HG03442 (cell line): ENCODE measurements at regions not wholly inside any gene's neighbourhood (a gene's known extent, or its start where the extent isn't known, plus 50 kb on each side); places are given as distances from the start of the nearest gene placed in this dataset.

Experiments
- ATAC-seq: cut with Tn5 transposase; IDR thresholded peaks from one replicate; pipeline ENCODE4 v1.9.1; 2021; ENCODE audit warnings: mild to moderate bottlenecking, moderate library complexity; ENCODE audit not compliant: unreplicated experiment

DNA sequence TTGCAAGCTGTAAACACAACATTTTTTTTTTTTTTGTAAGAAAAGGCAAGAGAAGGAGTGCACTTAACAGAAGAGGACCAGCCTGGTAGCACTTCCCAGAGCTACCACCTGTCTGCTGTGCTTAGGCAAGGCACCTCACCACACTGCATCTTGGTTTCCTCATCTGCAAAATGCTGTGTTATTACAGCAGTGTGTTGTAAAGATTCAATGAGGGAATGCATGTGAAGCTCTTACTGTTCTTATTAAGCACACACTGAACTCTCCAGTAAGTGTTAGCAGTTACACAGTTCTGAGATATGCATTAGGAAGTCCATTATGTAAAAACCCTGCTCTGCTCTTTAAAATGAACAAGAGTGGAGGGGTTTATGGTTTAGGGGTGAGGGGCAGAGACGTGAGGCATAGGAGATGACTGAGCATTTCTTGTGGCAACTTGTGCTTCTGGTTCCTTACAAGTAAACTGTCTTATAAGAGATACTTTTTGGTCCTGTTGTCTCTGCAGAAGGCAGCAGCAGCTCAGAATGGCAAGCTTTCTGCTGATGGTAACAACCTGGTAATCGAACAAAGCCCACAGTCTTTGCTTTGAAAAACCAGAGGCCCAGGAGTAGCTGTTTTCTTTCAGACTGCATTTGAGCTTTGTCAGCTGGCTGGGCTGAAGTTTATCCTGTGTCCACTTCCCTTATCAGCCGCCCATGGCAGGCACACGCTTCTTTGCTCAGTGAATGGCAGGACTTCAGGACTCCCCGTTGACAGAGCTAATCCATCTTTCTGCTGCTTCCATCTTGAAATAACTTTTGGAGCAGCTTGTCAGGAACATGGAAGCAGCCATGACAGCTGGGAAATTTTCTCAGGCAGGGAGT, 98.8 kb upstream of the BMPER start:
- no peak for ATAC-seq

- ATAC-seq: no peak
Observed at GRCh38 chr7:33807155-33807530, 98.2 kb upstream of the BMPER start.

GRCh38 chr7:33807779-33808482, 97.4 kb upstream of the BMPER start:
- no peak for ATAC-seq

GRCh38 chr7:33809228-33809627, 96.1 kb upstream of the BMPER start:
- no peak for ATAC-seq

- ATAC-seq: no peak
Observed at GRCh38 chr7:33810356-33810755, 95.0 kb upstream of the BMPER start.

DNA sequence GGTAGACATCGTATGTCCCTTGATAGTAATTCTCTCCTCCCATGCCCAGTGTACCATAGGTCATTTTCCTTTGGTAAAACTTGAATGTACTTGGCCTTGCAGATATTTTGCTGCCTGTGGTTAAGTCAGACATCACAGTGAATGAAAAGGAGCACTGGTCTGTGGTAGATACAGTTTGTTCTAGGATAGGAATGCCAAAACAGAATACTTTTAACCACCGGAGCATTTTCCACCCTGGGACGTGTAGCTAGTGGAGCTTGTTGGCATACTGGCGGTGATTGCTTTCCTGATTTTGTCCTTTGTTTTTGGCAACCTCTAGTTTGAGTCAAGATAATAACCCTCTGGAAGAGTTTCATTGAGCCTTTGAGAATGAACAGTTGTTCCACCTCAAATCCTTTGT, 92.0 kb upstream of the BMPER start:
- ATAC-seq: no peak

DNA sequence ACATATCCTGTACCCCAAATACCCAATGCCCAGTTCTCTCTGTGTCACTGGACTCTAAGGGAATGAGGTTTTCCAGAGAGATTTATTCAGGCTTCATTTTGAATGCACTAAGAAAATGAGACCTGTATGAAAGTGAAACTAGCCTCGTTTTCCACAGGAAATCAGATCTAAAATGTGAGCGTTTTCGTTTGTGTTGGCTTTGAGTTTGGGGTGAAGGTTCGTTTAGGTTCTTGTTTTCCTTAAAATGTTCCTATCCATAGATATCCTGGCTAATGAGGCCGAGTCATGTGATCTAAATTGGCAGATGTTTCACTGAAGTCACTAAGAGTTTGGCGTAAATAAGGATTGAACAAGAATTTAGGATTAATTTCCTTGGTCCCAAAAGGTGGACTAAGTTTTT, 90.9 kb upstream of the BMPER start:
- no peak for ATAC-seq

DNA sequence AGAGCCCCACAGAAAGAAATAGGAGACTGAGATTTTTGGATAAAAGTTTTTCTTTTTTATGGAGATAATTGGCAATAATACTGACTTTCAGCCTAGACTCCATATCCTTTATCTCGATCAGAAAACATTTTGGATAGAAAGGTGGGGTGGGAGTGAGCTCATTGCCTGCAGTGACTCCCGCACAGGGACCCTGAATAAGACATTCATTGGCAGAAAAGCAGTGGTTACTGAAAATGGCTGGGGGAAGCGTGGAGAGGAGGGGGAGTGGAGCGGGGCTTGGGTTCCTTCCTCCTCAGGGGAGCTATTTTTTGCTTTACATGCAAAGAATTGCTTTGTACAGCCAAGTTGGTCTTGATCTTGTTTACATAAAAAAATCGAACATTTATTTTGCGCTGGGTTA, 90.4 kb upstream of the BMPER start:
- no peak for ATAC-seq

- no peak for ATAC-seq
Observed at GRCh38 chr7:33815336-33815735, 90.0 kb upstream of the BMPER start.

- no peak for ATAC-seq
Observed at GRCh38 chr7:33816106-33816505, 89.2 kb upstream of the BMPER start.

- ATAC-seq: no peak
Observed at GRCh38 chr7:33819658-33820057, 85.7 kb upstream of the BMPER start.

- ATAC-seq: no peak
Observed at GRCh38 chr7:33820206-33820605, 85.1 kb upstream of the BMPER start.

DNA sequence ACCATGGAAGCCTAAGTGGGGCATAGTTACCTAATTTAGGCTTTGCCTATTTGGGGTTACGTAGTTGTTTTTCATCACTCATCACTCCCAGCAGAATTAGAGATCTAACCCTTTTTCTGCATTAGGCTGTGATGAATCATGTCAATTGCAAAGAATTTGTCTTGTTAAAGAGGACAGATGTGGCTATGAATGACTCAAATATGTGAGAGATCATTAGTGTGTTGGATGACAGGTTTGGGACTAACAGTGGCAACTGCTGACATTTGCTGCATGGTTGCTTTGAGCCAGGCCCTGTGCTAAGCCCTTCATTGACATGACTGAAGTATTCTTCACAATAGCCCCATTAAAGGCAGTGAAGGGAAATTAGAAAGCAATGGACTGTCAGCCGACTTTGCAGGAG, 83.4 kb upstream of the BMPER start:
- ATAC-seq: no peak

GRCh38 chr7:33823913-33824312, 81.4 kb upstream of the BMPER start:
- ATAC-seq: no peak

DNA sequence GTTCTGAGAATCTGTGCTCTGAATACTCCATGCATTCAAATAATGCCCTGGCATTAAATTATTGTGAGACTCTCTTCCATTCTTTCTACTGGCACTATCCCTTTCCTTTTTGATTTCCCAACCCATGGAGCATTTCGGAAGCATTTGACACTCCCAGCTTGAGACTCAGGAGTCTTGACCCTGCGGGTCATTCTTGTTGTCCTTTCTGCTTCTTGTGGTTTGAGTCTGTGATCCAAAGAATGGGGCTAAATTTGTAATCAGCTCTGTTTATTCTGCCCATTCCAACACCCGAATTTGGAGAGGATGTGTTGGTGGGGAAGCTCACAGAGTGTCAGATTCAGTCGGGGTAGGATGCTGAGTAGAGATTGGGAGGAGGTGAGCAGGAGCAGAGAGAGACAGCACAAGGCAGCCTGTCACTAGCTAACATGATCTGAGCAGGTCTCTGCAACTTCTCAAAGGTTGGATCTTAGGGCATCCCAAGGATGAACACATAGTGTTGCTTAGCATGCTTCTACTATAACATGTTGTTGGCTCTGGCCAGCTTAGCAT, 80.4 kb upstream of the BMPER start:
- ATAC-seq: no peak

DNA sequence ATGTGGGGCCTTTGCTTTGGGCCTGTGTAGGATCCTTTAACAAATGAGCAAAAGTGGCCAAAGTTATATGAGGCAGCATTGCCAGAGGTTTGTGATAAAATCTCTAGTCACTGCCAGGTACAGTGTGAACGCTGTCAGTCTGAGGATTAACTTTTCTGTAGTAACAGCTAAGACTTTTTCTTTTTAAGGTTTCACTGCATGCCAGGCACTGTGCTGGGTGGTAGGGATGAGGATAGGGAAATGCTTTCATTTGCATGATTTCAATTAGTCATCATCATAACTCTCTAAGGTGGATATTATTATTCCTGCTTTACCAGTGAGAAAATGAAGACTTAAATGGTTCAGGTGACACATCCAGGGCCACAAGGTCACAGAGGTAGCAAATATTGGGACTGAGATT, 79.7 kb upstream of the BMPER start:
- no peak for ATAC-seq

DNA sequence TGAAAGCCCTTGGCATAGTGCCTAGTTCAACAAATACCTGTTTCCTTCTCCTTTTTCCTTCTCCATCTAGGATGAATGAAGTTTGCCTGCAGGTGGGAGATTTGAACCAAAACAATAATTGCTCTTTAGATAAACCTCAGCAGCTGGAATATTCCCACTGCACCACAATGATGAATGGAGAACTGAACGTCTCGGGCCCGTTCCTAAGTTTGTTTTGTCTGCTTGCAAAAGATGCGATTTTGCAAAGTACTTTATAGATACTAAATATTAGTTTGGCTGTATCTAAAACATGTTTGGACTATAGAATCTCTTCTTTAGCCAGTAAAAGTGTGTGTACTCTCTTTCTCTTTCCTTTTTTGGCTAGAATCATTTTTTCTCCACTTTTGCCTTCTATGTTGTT, 75.8 kb upstream of the BMPER start:
- ATAC-seq: no peak

- no peak for ATAC-seq
Observed at GRCh38 chr7:33831389-33832141, 73.8 kb upstream of the BMPER start.

GRCh38 chr7:33832271-33832721, 73.0 kb upstream of the BMPER start:
- ATAC-seq: no peak

- no peak for ATAC-seq
Observed at GRCh38 chr7:33836797-33837355, 68.5 kb upstream of the BMPER start.

GRCh38 chr7:33837356-33837851, 67.9 kb upstream of the BMPER start:
- no peak for ATAC-seq
